ENCODE measurements at regions not wholly inside any gene's neighbourhood (a gene's known extent, or its start where the extent isn't known, plus 50 kb on each side); places are given as distances from the start of the nearest gene placed in this dataset.

GRCh38 chr10:125392609-125393008, 232.2 kb upstream of the CTBP2 start:
- TF ChIP-seq TCF12 (IDR thresholded peaks at IDR 0.05; ENCODE audit: low read depth, low read length), result no peak
- TF ChIP-seq JUNB (IDR thresholded peaks at IDR 0.05), result no peak
